HG02870 (cell line): ENCODE measurements at regions not wholly inside any gene's neighbourhood (a gene's known extent, or its start where the extent isn't known, plus 50 kb on each side); places are given as distances from the start of the nearest gene placed in this dataset.
A peak's percentile ranks its signal among the peaks of the same experiment; 100 is the strongest.

Experiments
- ATAC-seq: cut with Tn5 transposase; IDR thresholded peaks from one replicate; pipeline ENCODE4 v1.9.1; 2021; ENCODE audit warnings: mild to moderate bottlenecking, moderate library complexity; ENCODE audit not compliant: unreplicated experiment

- ATAC-seq = no peak
Measured at GRCh38 chr13:105956921-105957320, 578.5 kb downstream of the EFNB2 start.

- ATAC-seq = no peak
Measured at GRCh38 chr13:105952973-105953290, 582.5 kb downstream of the EFNB2 start.

- peak; percentile 81 for ATAC-seq
Measured at GRCh38 chr13:105952233-105952972, 583.1 kb downstream of the EFNB2 start.

- no peak for ATAC-seq
Measured at GRCh38 chr13:105948143-105948542, 587.3 kb downstream of the EFNB2 start.

GRCh38 chr13:105940882-105941281 lies 594.6 kb downstream of the EFNB2 start:
- no peak for ATAC-seq

- no peak for ATAC-seq
Measured at GRCh38 chr13:105937451-105937850, 598.0 kb downstream of the EFNB2 start.

GRCh38 chr13:105936816-105937215 lies 598.6 kb downstream of the EFNB2 start:
- ATAC-seq = no peak

- no peak for ATAC-seq
Measured at GRCh38 chr13:105929505-105929904, 606.0 kb downstream of the EFNB2 start.

GRCh38 chr13:105928901-105929300 lies 606.6 kb downstream of the EFNB2 start:
- ATAC-seq = no peak

- no peak for ATAC-seq
Measured at GRCh38 chr13:105928048-105928447, 607.4 kb downstream of the EFNB2 start.

GRCh38 chr13:105925496-105925895 lies 610.0 kb downstream of the EFNB2 start:
- ATAC-seq = no peak

- ATAC-seq = no peak
Measured at GRCh38 chr13:105921711-105922110, 613.8 kb downstream of the EFNB2 start.

GRCh38 chr13:105920370-105920769 lies 615.1 kb downstream of the EFNB2 start:
- ATAC-seq = no peak

GRCh38 chr13:105918842-105919741 lies 616.4 kb downstream of the EFNB2 start:
- ATAC-seq = no peak

- ATAC-seq = no peak
Measured at GRCh38 chr13:105915146-105915850, 620.2 kb downstream of the EFNB2 start.

- no peak for ATAC-seq
Measured at GRCh38 chr13:105914291-105915036, 621.0 kb downstream of the EFNB2 start.

- no peak for ATAC-seq
Measured at GRCh38 chr13:105908586-105908985, 626.9 kb downstream of the EFNB2 start.

GRCh38 chr13:105907319-105908019 lies 628.0 kb downstream of the EFNB2 start:
- no peak for ATAC-seq

GRCh38 chr13:105906746-105907145 lies 628.7 kb downstream of the EFNB2 start:
- ATAC-seq = no peak

GRCh38 chr13:105904034-105904742 lies 631.3 kb downstream of the EFNB2 start:
- ATAC-seq = no peak
